Epithelial cell of esophagus (primary cell): ENCODE measurements at regions not wholly inside any gene's neighbourhood (a gene's known extent, or its start where the extent isn't known, plus 50 kb on each side); places are given as distances from the start of the nearest gene placed in this dataset.

Experiments
- DNase-seq: peaks from one replicate; pipeline ENCODE4 v3.0.0; 2010; ENCODE audit warnings: low read depth
- H3K4me3 ChIP-seq: 2 replicates; pipeline ENCODE4 v1.5.1; 2011; ENCODE audit warnings: mild to moderate bottlenecking, low read length, control low read depth
- TF ChIP-seq, protein P1 (sequence below): IDR thresholded peaks from 2 replicates; pipeline ENCODE4 v1.5.1; 2011; ENCODE audit warnings: low read depth, mild to moderate bottlenecking, low read length, control low read depth, inconsistent platforms; ENCODE audit not compliant: insufficient read depth; ENCODE audit errors: missing control alignments

DNA sequence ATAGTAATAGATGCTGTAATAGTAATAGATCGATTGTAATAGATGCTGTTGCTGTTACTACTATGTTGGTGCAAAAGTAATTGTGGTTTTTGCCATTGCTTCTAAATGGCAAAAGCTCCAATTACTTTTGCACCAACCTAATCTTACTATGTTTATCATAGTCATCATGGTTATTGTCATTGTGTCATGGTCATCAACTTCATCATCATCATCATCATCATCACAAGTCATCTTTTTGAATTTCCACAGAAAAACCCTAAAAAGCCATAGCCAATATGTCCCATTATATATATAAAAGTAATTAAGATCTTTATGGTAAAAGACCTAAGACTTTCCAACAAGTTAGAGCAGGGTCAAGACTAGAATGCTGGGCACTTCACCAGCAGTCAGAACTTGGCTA, 435.1 kb upstream of the MARCKS start:
- H3K4me3 ChIP-seq: no peak overlapping the region
- no peak for DNase-seq
- TF ChIP-seq, protein P1, sequence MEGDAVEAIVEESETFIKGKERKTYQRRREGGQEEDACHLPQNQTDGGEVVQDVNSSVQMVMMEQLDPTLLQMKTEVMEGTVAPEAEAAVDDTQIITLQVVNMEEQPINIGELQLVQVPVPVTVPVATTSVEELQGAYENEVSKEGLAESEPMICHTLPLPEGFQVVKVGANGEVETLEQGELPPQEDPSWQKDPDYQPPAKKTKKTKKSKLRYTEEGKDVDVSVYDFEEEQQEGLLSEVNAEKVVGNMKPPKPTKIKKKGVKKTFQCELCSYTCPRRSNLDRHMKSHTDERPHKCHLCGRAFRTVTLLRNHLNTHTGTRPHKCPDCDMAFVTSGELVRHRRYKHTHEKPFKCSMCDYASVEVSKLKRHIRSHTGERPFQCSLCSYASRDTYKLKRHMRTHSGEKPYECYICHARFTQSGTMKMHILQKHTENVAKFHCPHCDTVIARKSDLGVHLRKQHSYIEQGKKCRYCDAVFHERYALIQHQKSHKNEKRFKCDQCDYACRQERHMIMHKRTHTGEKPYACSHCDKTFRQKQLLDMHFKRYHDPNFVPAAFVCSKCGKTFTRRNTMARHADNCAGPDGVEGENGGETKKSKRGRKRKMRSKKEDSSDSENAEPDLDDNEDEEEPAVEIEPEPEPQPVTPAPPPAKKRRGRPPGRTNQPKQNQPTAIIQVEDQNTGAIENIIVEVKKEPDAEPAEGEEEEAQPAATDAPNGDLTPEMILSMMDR: no peak

DNA sequence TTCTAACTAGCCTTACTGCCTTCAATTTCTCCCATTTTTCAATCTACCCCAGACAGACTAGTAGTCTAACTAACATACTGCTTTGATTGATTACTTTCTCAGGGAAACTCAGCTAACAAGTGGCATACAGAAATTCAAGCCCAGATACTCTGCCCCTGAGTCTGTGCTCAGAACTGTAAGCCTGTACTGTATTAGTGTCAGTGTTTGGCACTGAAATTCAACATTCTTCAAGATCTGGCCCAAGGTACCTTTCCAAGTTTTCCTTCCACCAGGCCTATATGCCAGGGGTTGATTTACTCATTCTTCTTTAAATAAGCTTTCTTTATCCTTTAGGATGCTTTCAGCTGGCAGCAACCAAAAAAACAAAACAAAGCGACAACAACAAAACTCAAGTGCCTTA, 433.2 kb upstream of the MARCKS start:
- no peak overlapping the region for H3K4me3 ChIP-seq
- TF ChIP-seq, protein P1: no peak
- no peak for DNase-seq

DNA sequence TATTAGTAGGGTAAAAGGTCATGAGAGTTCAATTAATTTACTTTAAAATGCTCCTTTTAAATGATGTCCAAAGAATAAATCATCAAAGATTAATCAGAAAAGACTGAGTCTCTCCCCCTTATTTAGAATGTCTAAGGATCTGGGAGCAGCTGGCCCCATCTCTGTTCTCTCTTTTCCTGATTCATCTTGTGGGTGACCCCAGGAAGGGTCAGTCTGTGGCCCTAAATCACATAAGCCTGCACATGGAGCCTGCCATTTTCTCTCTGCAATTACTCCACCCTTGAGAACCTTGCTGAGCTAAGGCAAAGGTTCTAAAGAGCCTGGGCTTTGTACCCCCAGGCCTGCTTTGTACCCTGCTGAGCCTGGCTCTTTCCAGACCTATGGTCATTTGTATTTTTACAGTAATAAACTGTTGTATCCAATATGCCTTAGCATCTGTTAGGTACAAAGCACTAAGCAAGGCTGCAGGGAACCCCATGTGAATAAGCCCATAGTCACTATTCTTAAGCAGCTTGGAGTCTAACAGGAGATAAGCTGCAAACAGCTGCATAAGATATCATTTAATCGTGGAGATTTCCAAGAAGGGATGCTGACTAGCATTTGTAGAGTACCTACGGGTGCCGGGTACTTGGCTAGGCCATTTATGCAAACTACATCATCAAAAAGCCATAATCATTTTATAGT, 431.0 kb upstream of the MARCKS start:
- TF ChIP-seq, protein P1: no peak
- no peak for DNase-seq
- no peak overlapping the region for H3K4me3 ChIP-seq

DNA sequence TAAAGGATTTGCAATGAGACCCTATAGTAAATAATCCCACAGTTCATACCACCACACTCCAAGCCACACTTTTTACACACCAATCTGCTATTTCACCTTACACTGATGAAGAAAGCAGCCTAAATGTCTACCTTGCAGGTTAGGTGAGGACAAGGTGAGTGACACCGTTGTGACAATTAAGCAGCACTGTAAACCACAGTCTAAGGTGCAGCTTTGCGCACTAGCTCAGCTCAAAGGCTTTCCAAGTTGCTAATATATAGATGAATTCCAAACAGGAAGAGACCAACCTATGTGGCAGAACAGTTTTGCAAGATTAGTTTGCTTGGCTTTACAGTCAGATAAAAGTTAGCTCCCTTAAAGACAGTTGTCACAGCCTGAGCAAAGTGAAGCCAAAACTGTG, 429.5 kb upstream of the MARCKS start:
- TF ChIP-seq, protein P1: no peak
- no peak for DNase-seq
- no peak overlapping the region for H3K4me3 ChIP-seq

DNA sequence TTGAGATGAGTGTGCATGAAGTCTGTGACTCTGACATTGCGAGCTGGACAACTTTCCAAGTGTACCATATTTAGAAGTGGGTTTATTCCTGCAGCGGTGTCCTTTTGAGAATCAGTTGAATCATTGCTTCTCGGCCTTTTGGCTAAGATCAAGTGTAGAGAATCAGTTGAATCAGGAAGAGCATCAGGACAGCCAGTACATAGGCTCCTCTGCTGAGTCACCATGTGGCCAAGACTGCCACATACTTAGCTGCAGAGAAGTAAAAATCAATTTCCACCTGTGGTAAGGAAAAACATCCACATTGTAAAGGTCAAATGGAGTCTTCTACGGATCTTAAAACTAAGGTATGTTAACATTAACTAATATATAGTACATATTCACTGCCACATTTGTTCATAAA, 428.4 kb upstream of the MARCKS start:
- TF ChIP-seq, protein P1: no peak
- no peak overlapping the region for H3K4me3 ChIP-seq
- DNase-seq: peak; percentile 27

DNA sequence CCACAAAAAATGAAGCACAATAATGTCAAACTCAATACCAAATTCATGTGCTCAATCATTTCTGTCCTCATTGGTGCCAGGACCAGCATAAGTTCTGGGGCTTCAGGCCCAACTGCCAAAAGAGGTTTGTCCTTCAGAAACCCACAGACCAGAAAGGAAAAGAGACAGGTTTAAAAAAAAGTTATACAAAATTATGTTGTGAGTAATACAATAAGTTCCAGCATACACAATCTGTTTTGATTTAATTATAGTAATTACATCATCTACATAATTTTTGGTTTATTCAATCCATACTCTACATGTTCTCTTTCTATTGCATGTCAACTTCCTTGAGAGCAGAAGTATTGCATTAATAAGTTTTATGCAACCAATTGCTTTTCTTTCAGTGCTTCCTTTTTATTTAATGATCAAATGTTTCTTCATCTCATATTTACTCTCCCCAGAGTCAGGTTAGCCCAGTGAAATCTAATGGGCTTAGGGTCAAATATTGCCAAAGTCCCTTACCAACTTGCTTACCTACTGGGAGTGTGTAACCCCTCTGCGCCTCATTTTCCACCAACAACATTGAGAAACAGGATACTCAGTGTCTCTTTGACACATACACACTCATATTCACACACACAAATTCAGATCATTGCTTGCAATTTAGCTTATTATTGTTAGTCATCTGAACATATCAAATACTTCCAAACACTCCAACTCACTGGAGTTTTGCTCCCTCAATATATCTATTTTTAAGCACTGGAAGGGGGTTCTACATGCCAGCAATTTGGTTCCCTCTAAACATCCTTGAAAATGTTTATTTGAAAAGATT, 424.4 kb upstream of the MARCKS start:
- DNase-seq: no peak
- H3K4me3 ChIP-seq: peak overlapping the region; percentile 36
- TF ChIP-seq, protein P1: no peak

DNA sequence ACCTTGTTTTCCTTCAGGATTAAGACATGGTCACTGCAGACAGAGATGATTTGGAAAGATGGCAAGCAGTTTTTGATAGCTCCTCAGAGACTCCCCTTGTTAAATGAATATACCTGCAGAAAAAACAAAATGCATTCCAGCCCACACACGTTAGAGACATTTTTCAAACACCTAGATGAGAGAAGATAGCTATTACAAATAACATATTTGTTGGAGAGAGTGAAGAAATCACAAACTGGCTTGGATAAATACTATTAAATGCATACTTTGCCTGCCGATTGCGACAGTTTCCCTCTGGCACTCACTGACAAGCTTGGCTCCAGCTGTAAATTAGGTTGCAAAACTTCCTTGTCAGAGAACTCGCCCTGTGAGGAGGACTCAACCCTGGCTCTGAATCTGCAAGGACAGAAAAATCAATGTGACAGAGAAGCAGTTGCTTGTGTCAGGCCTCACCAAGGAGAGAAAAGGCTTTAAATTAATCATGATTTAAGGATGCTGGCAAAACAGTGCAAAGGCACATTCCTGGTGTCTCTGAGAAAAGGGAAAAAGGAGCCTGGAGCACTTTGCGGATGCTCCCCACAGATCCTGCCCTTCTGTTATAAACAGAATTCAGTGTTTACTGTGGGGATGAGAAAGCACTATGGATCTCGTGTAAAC, 423.7 kb upstream of the MARCKS start:
- peak; percentile 96 for DNase-seq

More for the DNA sequence above, 423.7 kb upstream of the MARCKS start:
- H3K4me3 ChIP-seq: peak overlapping the region; percentile 36
- TF ChIP-seq, protein P1: no peak
